DMS114 treated with DMSO at 0.1 percent for 48 hours (cell line): ENCODE measurements at regions not wholly inside any gene's neighbourhood (a gene's known extent, or its start where the extent isn't known, plus 50 kb on each side); places are given as distances from the start of the nearest gene placed in this dataset.

Source experiments
- DNase-seq: peaks from one replicate; lab custom pipeline; 2025; ENCODE audit not compliant: unreplicated experiment; lab: John Stamatoyannopoulos, UW

- no peak for DNase-seq
These were observed 171.2 kb upstream of the GLI2 start for GRCh38 chr2:120564213-120565094.

GRCh38 chr2:120565095-120565460 is 170.6 kb upstream of the GLI2 start:
- DNase-seq: no peak

- no peak for DNase-seq
These were observed 169.7 kb upstream of the GLI2 start for GRCh38 chr2:120565929-120566328.

GRCh38 chr2:120566331-120567035 is 169.2 kb upstream of the GLI2 start:
- no peak for DNase-seq

- no peak for DNase-seq
These were observed 168.5 kb upstream of the GLI2 start for GRCh38 chr2:120567128-120567527.

GRCh38 chr2:120568089-120568974 is 167.3 kb upstream of the GLI2 start:
- no peak for DNase-seq

GRCh38 chr2:120568975-120569268 is 166.7 kb upstream of the GLI2 start:
- DNase-seq: no peak

GRCh38 chr2:120570001-120570400 is 165.7 kb upstream of the GLI2 start:
- no peak for DNase-seq

GRCh38 chr2:120570546-120570945 is 165.1 kb upstream of the GLI2 start:
- no peak for DNase-seq

GRCh38 chr2:120571015-120571728 is 164.5 kb upstream of the GLI2 start:
- no peak for DNase-seq

GRCh38 chr2:120572226-120572625 is 163.4 kb upstream of the GLI2 start:
- DNase-seq: no peak

- DNase-seq: no peak
These were observed 161.0 kb upstream of the GLI2 start for GRCh38 chr2:120574620-120575019.

GRCh38 chr2:120575966-120576365 is 159.7 kb upstream of the GLI2 start:
- DNase-seq: no peak

- no peak for DNase-seq
These were observed 158.9 kb upstream of the GLI2 start for GRCh38 chr2:120576509-120577474.

- DNase-seq: no peak
These were observed 157.9 kb upstream of the GLI2 start for GRCh38 chr2:120577721-120578295.

GRCh38 chr2:120578576-120579352 is 156.9 kb upstream of the GLI2 start:
- DNase-seq: no peak

GRCh38 chr2:120579916-120580685 is 155.6 kb upstream of the GLI2 start:
- no peak for DNase-seq

GRCh38 chr2:120580709-120581108 is 155.0 kb upstream of the GLI2 start:
- DNase-seq: no peak
